ENCODE measurements at regions not wholly inside any gene's neighbourhood (a gene's known extent, or its start where the extent isn't known, plus 50 kb on each side); places are given as distances from the start of the nearest gene placed in this dataset.

DNA sequence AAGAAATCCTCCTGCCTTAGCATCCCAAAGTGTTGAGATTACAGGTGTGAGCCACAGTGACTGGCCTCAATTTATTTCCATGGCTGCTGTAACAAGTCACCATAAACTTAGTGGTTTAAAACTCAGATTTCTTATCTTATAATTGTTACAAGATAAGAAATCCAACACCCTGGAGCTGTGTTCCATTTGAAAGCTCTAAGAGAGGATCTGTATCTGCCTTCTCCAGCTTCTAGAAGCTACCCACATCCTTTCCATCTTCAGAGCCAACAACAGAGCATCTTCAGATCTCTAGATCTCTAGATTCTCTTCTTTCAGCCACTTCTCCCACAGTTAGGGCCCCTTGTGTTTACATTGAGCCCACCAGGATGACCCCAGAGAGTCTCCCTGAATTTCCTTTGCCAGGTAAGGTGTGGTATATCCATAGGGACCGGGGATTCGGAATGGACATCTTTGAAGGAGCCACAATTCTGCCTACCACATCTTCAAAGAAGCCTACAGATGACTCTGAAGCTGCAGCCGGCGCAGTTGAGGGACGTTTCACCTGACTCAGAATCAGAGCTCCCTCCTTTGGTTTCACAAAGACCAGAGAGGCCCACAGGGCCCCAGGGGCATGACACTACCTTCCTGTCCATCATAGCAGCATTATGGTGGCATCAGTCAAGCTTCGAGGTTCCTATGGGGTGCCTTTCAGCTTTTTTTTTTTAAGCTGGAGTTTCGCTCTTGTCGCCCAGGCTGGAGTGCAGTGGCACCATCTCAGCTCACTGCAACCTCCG, 87.0 kb upstream of the IGF1R start:
- H3K27ac ChIP-seq (ENCODE audit: insufficient read depth, low read depth, low read length) = no peak overlapping the region
- no peaks in the 10 kb centered on the region for H3K4me1 ChIP-seq (ENCODE audit: control insufficient read depth, extremely low read depth, insufficient read depth, low read length)
- H3K9me3 ChIP-seq (replicated peaks; ENCODE audit: control insufficient read depth, insufficient read depth, low read length) = no peaks in the 10 kb centered on the region
- no peak overlapping the region for H2AFZ ChIP-seq (ENCODE audit: low read depth, low read length)
- TF ChIP-seq, protein P1, sequence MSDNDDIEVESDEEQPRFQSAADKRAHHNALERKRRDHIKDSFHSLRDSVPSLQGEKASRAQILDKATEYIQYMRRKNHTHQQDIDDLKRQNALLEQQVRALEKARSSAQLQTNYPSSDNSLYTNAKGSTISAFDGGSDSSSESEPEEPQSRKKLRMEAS (IDR thresholded peaks at IDR 0.05; ENCODE audit: insufficient read depth, insufficient read length) = no peak
- TF ChIP-seq FOS (IDR thresholded peaks at IDR 0.05; ENCODE audit: borderline replicate concordance, insufficient read depth, low read length) (no peak), POLR2AphosphoS5 (IDR thresholded peaks at IDR 0.05; ENCODE audit: insufficient read depth, low read depth, low read length) (no peak), MYC (IDR thresholded peaks at IDR 0.05; ENCODE audit: low read depth, low read length) (no peak), GATA2 (IDR thresholded peaks at IDR 0.05; ENCODE audit: insufficient read depth, insufficient read length, low read depth, low read length) (no peak), POLR2A (IDR thresholded peaks at IDR 0.05; ENCODE audit: low read depth, low read length) (no peak), EZH2 (IDR thresholded peaks at IDR 0.05; ENCODE audit: borderline replicate concordance, low read depth, low read length, severe bottlenecking) (no peak), JUN (IDR thresholded peaks at IDR 0.05; ENCODE audit: borderline replicate concordance, insufficient read depth, insufficient read length, low read depth) (no peak)
- TF ChIP-seq, protein P2, sequence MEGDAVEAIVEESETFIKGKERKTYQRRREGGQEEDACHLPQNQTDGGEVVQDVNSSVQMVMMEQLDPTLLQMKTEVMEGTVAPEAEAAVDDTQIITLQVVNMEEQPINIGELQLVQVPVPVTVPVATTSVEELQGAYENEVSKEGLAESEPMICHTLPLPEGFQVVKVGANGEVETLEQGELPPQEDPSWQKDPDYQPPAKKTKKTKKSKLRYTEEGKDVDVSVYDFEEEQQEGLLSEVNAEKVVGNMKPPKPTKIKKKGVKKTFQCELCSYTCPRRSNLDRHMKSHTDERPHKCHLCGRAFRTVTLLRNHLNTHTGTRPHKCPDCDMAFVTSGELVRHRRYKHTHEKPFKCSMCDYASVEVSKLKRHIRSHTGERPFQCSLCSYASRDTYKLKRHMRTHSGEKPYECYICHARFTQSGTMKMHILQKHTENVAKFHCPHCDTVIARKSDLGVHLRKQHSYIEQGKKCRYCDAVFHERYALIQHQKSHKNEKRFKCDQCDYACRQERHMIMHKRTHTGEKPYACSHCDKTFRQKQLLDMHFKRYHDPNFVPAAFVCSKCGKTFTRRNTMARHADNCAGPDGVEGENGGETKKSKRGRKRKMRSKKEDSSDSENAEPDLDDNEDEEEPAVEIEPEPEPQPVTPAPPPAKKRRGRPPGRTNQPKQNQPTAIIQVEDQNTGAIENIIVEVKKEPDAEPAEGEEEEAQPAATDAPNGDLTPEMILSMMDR (IDR thresholded peaks at IDR 0.05; ENCODE audit: extremely low read depth in 1 of 2, insufficient read depth in 1 of 2, low read depth in 1 of 2, low read length in 2 of 2) = no peak
- dilution Hi-C loops (cut with MboI; ENCODE audit: extremely low pct_ligation_motif_present, low sequenced_read_pairs) = no loop called here
- no peak for DNase-seq (ENCODE audit: low read depth, low spot score)
- no peaks in the 10 kb centered on the region for H3K79me2 ChIP-seq (ENCODE audit: control insufficient read depth, insufficient read depth, low read length)
- H3K9ac ChIP-seq (replicated peaks; ENCODE audit: extremely low read depth, insufficient read depth, low read length) = no peak overlapping the region
- intact Hi-C loops (cut with micrococcal nuclease) = no loop called here
- H3K4me3 ChIP-seq (replicated peaks in 1 of 3; ENCODE audit: insufficient read depth in 1 of 3, low read depth in 1 of 3, low read length in 3 of 3) = no peak overlapping the region
- no TSS peak for BruUV-seq (replicated peaks)
- no peaks in the 10 kb centered on the region for H3K27me3 ChIP-seq (ENCODE audit: control insufficient read depth in 2 of 2, insufficient read depth in 2 of 2, low read length in 2 of 2)
- no peaks in the 10 kb centered on the region for H3K9me1 ChIP-seq (replicated peaks; ENCODE audit: control insufficient read depth, extremely low read depth, insufficient read depth, low read length)
- FAIRE-seq = no peak
- H4K20me1 ChIP-seq (replicated peaks; ENCODE audit: control insufficient read depth, extremely low read depth, insufficient read depth, low read length) = no peaks in the 10 kb centered on the region
- ChIA-PET POLR2A (no interaction called here), CTCF (interaction anchor here (1.2 to 1.3 kb wide), 2 partner anchors 9 to 515 kb away, joined by 3 to 4 read pairs; no protein-coding TSS in a partner anchor)
- H3K36me3 ChIP-seq (ENCODE audit: control insufficient read depth in 2 of 2, extremely low read depth in 1 of 2, insufficient read depth in 2 of 2, low read length in 2 of 2) = no peaks in the 10 kb centered on the region
- no peak overlapping the region for H3K4me2 ChIP-seq (ENCODE audit: insufficient read depth, low read length)
